COLO829 (cell line): ENCODE measurements at regions not wholly inside any gene's neighbourhood (a gene's known extent, or its start where the extent isn't known, plus 50 kb on each side); places are given as distances from the start of the nearest gene placed in this dataset.

Experiments
- DNase-seq: peaks from one replicate; pipeline ENCODE4 v3.0.0; 2012; ENCODE audit warnings: low spot score

GRCh38 chr2:76318848-76319360 is 608.2 kb upstream of the GCFC2 start:
- DNase-seq, result no peak

- DNase-seq, result no peak
Observed at GRCh38 chr2:76316691-76317090, 606.0 kb upstream of the GCFC2 start.

DNA sequence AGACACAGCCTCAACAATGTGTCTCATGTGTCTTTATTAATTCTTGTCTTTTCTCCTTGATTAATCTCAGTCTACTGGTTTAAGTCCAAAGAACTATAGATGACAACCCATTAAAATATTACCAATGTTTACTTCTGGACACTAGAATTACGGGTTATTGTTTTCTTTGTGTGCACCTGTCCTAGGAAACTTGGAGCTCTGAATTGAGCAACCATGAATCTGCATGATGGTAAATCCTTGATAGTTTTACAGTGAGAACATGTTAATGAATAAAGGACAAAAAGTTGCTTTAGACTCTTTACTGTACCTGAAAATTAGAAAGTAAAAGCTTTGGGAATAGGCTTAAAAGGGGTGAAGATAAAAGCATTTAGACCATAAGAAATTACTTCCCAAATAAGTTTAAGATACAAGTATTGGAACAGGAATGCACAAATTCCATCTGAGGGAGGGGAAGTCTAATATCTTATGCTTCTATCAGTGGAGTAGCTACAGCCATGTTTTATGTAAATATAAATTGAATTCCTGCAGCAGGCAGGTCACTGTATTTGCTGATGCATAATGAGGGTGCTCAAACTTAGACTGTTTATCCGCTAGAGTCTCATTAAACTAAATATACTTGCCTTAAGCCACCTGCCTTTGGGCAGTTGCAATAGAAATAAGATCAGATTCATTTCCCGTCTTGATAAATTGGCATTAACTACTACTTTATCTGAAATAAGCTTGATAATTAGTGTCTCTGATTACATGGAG is 603.7 kb upstream of the GCFC2 start:
- no peak for DNase-seq

DNA sequence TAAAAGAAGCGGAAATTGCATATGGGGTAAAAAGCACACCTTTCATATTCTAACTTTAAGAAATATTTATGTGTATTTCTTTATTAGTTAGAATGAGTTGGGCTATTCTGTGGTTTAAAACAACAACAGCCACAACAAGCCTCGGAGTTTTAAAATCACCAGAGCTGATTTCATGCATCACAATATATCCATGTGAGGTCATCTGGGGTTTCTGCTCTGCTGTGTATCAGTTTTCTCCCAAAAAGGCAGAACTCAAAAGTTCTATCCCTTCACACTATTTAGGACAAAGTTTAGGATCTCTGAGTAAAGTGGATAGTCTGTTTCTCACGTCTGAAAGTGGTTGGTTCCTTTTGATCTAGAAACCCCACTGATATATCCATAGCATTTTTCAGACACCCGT is 601.5 kb upstream of the GCFC2 start:
- no peak for DNase-seq

DNA sequence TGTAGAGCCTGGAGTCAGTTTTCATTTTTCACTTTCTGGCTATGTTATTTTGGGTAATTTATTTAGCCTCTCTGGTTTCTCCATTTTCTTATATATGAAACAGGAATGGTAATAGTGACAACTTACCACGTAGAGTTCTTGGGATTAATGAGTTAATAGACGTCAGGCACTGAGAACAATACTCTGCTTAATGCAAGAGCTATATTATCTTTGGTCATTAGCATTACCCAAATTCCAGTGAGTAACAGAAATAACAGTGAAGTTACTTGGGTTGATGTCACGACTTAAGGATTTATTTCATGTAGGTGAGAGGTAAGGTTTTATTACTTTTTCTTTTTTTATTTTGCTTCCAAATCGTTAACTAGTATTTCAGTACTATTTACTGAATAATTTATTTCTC is 601.0 kb upstream of the GCFC2 start:
- no peak for DNase-seq

DNA sequence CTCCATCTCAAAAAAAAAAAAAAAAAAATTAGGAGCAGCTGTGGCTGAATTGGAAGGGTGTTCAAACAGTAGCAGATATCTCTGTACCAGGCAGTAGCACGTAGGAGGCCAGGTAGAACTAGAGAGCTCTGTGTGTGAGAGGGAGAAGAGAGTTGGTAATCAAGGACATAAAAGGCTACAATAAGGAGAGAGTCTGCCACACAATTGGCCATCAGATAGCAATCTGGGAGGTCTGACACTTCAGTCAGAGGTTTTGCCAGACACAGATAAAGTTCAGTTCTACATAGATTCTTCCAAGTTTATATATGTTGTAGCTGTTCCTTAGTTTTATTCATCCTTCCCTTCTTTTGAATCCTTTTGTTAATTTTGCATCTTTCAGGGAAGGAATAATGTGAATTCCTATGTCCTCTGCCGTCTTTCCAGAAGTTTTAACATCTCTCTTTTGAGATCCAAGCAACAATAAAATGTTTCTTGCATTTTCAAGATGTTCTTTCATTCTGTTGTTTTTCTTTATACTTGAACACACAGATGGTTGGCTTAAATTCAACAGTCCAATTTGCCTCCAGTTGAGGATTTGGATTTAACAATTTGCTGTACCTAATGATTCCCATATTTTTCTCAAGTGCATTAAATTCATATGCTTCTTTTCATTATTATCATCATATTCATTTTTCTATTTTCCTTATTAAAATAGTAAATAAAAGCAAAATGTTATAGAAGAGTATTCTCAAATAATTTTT is 600.3 kb upstream of the GCFC2 start:
- DNase-seq, result no peak

DNA sequence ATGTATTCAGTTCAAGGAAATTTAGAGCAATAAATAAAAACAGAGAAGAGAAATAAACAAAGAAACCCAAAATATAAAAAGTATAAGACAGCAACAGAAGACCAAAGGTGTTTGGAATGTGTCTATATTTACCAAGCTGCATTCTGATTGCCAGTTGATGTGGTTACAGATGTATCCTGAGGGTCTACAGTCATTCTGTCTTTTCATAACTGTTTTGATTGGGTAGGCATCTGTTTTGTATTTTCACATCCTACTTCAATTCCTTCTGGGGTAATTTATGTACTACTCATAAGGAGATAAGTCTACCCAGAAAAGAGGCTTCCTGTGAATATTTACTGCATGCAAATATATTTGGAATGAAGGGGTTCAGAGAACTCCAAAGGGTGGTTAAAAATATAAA is 596.8 kb upstream of the GCFC2 start:
- DNase-seq, result no peak

- DNase-seq, result no peak
Observed at GRCh38 chr2:76298041-76298440, 587.3 kb upstream of the GCFC2 start.

DNA sequence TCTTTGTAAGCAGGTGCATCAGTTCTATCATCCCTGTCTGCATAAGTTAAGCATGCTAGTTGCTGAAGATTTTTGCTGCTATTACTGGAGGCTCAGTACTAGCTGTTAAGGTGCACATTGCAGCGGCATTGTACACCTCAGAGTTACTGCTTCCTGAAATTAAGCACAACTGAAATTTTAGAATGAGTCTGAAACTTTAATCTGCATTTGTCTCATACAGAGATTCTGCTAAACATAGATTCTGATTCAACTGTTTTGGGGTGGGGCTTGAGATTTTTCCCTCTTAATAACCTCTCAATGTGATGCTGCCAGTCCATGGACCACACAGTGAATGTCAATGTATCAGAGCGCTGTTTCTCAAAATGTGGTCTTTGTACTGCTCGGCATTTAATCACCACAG is 585.7 kb upstream of the GCFC2 start:
- no peak for DNase-seq

DNA sequence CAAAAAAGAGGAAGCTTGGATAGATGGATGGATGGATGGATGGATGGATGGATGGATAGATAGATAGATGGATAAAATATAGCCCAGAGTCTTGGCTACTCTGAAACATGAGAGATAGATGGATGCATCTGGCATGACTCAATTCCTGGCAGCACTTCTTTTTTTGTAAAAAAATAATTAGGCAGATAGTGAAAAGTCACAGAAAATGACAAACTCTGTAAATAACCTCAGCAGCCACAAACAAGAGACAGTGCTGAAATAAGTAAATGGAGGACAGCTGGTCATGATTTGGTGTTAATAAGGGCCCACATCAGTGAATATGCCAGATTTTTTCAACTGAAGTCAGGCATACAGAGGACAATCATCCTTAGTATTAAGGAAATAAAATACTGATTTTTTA is 585.0 kb upstream of the GCFC2 start:
- no peak for DNase-seq

DNA sequence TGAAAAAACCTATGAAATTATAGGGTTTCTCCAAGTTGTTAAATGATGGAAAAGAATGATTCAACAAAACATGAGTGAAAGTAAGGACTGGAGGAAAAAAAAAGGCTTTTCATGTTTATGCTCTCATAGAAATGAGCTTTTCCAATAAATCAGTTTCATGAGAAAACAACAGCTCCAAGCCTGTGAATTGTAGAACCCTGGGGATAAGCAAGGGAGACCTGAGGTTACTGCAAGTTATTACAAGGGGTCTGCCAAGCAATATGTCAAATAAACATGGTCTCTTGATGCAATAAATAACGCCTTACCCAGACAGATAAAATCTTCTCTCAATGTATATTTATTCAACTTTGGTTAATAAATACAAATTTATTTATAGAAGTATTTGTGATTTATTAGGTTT is 577.9 kb upstream of the GCFC2 start:
- no peak for DNase-seq

GRCh38 chr2:76288146-76288545 is 577.4 kb upstream of the GCFC2 start:
- no peak for DNase-seq

- no peak for DNase-seq
Observed at GRCh38 chr2:76283350-76283749, 572.6 kb upstream of the GCFC2 start.

DNA sequence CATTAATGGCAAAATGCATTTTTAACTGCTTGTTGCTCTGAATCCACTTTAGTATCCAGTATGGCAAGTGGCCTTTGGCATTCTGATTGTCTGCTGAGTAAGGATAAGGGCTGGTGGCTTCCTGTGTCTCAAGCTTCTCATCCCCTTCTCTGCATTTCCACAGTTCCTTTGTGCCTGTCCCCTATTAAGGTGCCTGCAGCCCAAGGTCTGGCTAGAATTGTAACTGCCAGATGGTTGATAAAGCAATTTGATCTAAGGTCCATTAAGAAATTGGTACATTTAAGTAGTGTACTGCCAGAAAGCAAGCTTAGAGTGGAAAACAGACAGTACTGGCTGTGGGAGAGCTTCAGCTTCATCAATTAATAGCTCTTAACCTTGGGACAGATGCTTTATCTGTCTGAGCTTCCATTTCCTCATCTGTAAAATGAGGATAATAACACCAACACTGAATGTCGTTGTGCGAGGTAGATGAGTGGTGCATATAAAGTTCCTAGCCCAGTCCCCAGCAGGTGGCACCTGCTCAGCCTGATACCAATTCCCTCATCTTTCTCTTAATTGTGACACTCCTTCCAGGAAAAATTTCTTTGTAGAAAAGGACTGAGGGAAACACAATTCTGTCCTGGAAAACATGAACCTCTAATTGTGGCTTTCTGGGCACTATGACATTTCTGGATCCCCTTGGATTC is 570.6 kb upstream of the GCFC2 start:
- DNase-seq, result no peak

DNA sequence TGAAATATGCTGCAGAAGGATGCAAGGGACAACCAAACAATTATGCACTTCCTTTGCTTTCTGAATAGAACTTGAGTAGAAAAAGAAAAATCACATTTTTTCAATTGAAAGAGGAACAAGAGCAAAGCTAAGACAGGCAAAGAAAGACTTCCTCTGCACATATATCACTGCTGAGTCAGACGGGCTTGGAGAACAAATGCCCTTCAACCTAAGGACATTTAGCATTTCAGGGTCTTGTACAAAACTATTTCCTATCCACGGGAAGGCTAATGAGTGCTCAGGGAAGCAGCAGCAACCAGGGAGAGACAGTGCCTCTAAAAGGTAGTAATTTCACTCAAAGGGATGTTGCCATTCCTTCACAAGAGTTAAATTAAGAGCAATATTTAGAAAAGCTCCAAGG is 570.0 kb upstream of the GCFC2 start:
- DNase-seq, result no peak

DNA sequence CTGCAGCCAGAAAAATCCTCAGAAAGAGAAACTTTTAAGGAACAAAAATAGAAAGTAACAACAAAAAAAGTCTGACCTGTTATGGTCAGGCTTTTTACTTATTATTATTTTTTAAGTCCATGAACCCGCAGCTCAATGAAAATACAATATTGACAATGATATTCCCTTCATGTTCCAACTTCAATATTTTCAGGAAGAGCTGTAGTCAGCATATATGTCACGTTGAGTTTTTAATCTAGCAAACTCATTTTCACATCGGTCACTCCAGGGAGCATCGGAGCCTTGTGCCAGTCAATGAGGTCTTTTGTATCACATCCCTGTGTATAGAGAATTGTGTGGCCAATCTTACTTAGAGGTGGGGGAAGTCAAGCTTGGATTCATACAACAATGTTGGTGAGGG is 568.4 kb upstream of the GCFC2 start:
- no peak for DNase-seq

- DNase-seq, result no peak
Observed at GRCh38 chr2:76275788-76276187, 565.1 kb upstream of the GCFC2 start.

DNA sequence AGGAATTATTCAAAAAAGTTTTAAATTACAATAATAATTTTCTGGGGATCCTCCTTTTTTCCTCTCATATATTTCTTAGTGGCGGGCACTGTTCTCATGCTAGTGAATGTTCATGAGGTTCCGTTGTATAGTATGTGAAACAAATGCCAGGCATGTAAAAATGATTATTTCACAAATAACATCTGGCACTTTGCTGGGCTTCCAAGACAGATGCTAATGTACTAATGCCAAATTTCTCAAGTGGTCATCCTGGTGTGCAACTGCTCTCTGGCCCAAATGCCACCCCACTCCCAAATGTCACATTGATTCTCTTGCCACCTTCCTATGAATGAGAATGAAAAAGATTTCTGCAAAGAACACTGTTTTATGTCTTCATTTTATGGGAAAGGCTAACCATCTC is 564.0 kb upstream of the GCFC2 start:
- DNase-seq, result no peak

GRCh38 chr2:76274160-76274559 is 563.4 kb upstream of the GCFC2 start:
- DNase-seq, result no peak

DNA sequence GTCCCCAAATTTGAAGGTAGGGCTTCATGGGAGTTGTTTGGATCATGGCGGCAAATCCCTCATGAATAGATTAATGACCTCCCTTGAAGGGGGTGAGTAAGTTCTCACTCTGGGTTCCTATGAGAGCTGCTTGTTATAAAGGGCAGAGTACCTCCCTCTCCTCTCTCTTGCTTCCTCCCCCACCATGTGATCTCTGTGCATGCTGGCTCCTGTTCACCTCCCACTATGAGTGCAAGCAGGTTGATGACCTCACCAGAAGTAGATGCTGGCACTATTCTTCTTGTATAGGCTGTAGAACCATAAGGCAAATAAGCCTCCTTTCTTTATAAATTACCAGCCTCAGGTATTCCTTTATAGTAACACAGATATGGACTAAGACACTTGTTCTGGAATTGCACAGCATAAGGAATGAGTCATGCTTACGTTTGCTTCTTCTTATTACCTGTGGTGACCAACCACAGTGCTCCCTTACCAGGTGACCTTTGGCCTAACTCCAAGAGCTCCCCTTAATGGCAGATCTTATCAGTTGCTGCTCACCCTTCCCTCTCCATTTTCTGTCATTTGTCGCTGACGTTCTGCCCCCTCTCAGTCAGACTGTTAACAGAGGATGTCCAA is 559.5 kb upstream of the GCFC2 start:
- no peak for DNase-seq

- DNase-seq, result peak; percentile 23
Observed at GRCh38 chr2:76268902-76269620, 558.3 kb upstream of the GCFC2 start.

- no peak for DNase-seq
Observed at GRCh38 chr2:76268484-76268883, 557.8 kb upstream of the GCFC2 start.
